ENCODE measurements at regions not wholly inside any gene's neighbourhood (a gene's known extent, or its start where the extent isn't known, plus 50 kb on each side); places are given as distances from the start of the nearest gene placed in this dataset.

DNA sequence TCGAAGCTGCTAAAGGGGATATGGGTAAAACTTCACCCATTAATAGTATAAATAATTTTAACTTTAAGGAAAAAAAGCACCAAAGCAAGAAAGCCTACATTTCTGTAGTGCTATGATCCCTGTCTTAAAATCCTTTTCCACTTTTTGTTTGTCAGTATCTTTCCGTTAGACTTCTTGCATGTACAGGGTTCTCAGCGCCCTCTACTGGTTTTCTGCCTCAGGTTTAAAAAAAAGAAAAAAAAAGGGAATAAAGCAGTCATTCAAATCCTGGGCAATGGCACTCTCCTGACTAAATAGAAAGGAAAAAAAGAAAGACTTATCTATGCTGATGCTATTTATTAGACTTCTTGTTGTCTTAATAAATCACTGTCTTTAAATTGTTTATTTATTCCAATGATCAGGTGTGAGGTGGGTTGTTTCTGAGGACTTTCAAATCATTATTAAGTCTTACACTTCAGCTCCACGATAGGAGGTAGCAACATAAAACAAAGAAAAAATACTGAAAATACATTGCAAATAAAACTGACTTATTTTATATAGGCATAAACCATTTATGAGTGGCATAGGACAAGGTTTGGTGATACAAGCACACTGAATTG is 475.4 kb upstream of the NR5A2 start:
- no CpG with 5 or more reads among the region's 4 CpGs for WGBS (ENCODE audit: extremely low coverage, insufficient coverage, insufficient read length)
- Histone ChIP-seq H2BK12ac (ENCODE audit: low read length) (no peak overlapping the region), H3K18ac (ENCODE audit: low read length) (no peak overlapping the region), H2BK120ac (ENCODE audit: insufficient read depth, low read length, poor library complexity) (no peak overlapping the region), H3K4me1 (ENCODE audit: control insufficient read depth in 1 of 2, insufficient read depth in 2 of 2, low read length in 2 of 2) (no peaks in the 10 kb centered on the region), H2AK5ac (ENCODE audit: low read length) (no peak overlapping the region), H4K91ac (ENCODE audit: low read depth, low read length) (no peak overlapping the region), H4K8ac (ENCODE audit: low read depth, low read length) (no peak overlapping the region), H3K14ac (ENCODE audit: low read length) (no peak overlapping the region), H3K27me3 (ENCODE audit: insufficient read depth, low read length) (no peaks in the 10 kb centered on the region), H3K4me3 (ENCODE audit: low read depth, low read length) (no peak overlapping the region), H3K23ac (ENCODE audit: low read length) (no peak overlapping the region), H3K9me3 (ENCODE audit: insufficient read depth, low read depth, low read length) (no peaks in the 10 kb centered on the region), H2AFZ (ENCODE audit: insufficient read depth, low read length, poor library complexity) (no peak overlapping the region), H2BK5ac (ENCODE audit: low read depth, low read length, poor library complexity) (no peak overlapping the region), H3K27ac (ENCODE audit: low read depth, low read length) (no peak overlapping the region), H3K4me2 (ENCODE audit: low read length) (no peak overlapping the region), H3K36me3 (ENCODE audit: control insufficient read depth in 1 of 2, insufficient read depth in 2 of 2, low read length in 2 of 2) (no peaks in the 10 kb centered on the region), H3K4ac (ENCODE audit: low read depth, low read length) (no peak overlapping the region), H3K79me2 (ENCODE audit: control insufficient read depth, insufficient read depth, low read length, poor library complexity) (no peaks in the 10 kb centered on the region), H3K79me1 (ENCODE audit: low read length) (no peaks in the 10 kb centered on the region), H3K9ac (ENCODE audit: low read length) (no peak overlapping the region), H4K12ac (ENCODE audit: low read depth, low read length) (no peak overlapping the region)
- DNase-seq: peak; percentile 10 to 76

GRCh38 chr1:199553104-199553503 is 474.4 kb upstream of the NR5A2 start:
- Histone ChIP-seq H4K8ac (ENCODE audit: low read depth, low read length) (no peak overlapping the region), H2BK12ac (ENCODE audit: low read length) (no peak overlapping the region), H3K14ac (ENCODE audit: low read length) (no peak overlapping the region), H3K27ac (ENCODE audit: low read depth, low read length) (no peak overlapping the region), H3K4me3 (ENCODE audit: low read depth, low read length) (no peak overlapping the region), H2AK5ac (ENCODE audit: low read length) (no peak overlapping the region), H3K4me1 (ENCODE audit: control insufficient read depth in 1 of 2, insufficient read depth in 2 of 2, low read length in 2 of 2) (no peaks in the 10 kb centered on the region), H3K4ac (ENCODE audit: low read depth, low read length) (no peak overlapping the region), H2BK5ac (ENCODE audit: low read depth, low read length, poor library complexity) (no peak overlapping the region), H3K79me2 (ENCODE audit: control insufficient read depth, insufficient read depth, low read length, poor library complexity) (no peaks in the 10 kb centered on the region), H4K12ac (ENCODE audit: low read depth, low read length) (no peak overlapping the region), H3K79me1 (ENCODE audit: low read length) (no peaks in the 10 kb centered on the region), H3K18ac (ENCODE audit: low read length) (no peak overlapping the region), H3K9ac (ENCODE audit: low read length) (no peak overlapping the region), H3K4me2 (ENCODE audit: low read length) (no peak overlapping the region), H3K9me3 (ENCODE audit: insufficient read depth, low read depth, low read length) (no peaks in the 10 kb centered on the region), H4K91ac (ENCODE audit: low read depth, low read length) (no peak overlapping the region), H3K23ac (ENCODE audit: low read length) (no peak overlapping the region), H2BK120ac (ENCODE audit: insufficient read depth, low read length, poor library complexity) (no peak overlapping the region), H2AFZ (ENCODE audit: insufficient read depth, low read length, poor library complexity) (no peak overlapping the region), H3K27me3 (ENCODE audit: insufficient read depth, low read length) (no peaks in the 10 kb centered on the region), H3K36me3 (ENCODE audit: control insufficient read depth in 1 of 2, insufficient read depth in 2 of 2, low read length in 2 of 2) (no peaks in the 10 kb centered on the region)
- no CpG with 5 or more reads among the region's 1 CpG for WGBS (ENCODE audit: extremely low coverage, insufficient coverage, insufficient read length)
- DNase-seq: no peak

- Histone ChIP-seq H2AFZ (ENCODE audit: insufficient read depth, low read length, poor library complexity) (no peak overlapping the region), H3K79me1 (ENCODE audit: low read length) (no peaks in the 10 kb centered on the region), H2BK12ac (ENCODE audit: low read length) (no peak overlapping the region), H3K27me3 (ENCODE audit: insufficient read depth, low read length) (no peaks in the 10 kb centered on the region), H3K9ac (ENCODE audit: low read length) (no peak overlapping the region), H3K36me3 (ENCODE audit: control insufficient read depth in 1 of 2, insufficient read depth in 2 of 2, low read length in 2 of 2) (no peaks in the 10 kb centered on the region), H4K91ac (ENCODE audit: low read depth, low read length) (no peak overlapping the region), H3K14ac (ENCODE audit: low read length) (no peak overlapping the region), H2BK5ac (ENCODE audit: low read depth, low read length, poor library complexity) (no peak overlapping the region), H3K79me2 (ENCODE audit: control insufficient read depth, insufficient read depth, low read length, poor library complexity) (no peaks in the 10 kb centered on the region), H4K8ac (ENCODE audit: low read depth, low read length) (no peak overlapping the region), H3K4me3 (ENCODE audit: low read depth, low read length) (no peak overlapping the region), H4K12ac (ENCODE audit: low read depth, low read length) (no peak overlapping the region), H3K9me3 (ENCODE audit: insufficient read depth, low read depth, low read length) (no peaks in the 10 kb centered on the region), H3K18ac (ENCODE audit: low read length) (no peak overlapping the region), H3K4me2 (ENCODE audit: low read length) (no peak overlapping the region), H3K4me1 (ENCODE audit: control insufficient read depth in 1 of 2, insufficient read depth in 2 of 2, low read length in 2 of 2) (no peaks in the 10 kb centered on the region), H2BK120ac (ENCODE audit: insufficient read depth, low read length, poor library complexity) (no peak overlapping the region), H2AK5ac (ENCODE audit: low read length) (no peak overlapping the region), H3K4ac (ENCODE audit: low read depth, low read length) (no peak overlapping the region), H3K27ac (ENCODE audit: low read depth, low read length) (no peak overlapping the region), H3K23ac (ENCODE audit: low read length) (no peak overlapping the region)
- WGBS (ENCODE audit: extremely low coverage, insufficient coverage, insufficient read length): no CpG with 5 or more reads among the region's 2 CpGs
- no peak for DNase-seq
Observed at GRCh38 chr1:199561334-199561733, 466.2 kb upstream of the NR5A2 start.

DNA sequence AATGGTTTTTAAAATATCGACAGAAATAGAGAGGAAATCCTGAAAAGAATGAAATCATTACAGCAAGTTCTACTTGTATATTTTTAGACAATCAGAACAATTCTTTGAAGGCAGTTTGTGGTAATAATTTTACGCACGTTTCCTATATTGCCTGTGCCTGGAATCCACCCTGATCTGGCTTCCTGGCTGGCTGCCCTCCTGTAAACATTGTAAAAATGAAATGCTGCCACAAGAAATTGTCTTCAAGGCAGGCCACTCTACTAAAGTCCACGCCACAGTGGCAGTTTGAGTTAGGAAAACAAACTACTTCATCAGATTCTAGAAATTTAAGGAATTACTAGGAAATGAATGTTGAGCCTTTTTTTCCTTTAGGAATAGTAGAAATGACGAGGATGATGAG is 454.5 kb upstream of the NR5A2 start:
- H3K27me3 ChIP-seq (ENCODE audit: insufficient read depth, low read length): no peaks in the 10 kb centered on the region
- H3K23ac ChIP-seq (ENCODE audit: low read length): no peak overlapping the region
- no peaks in the 10 kb centered on the region for H3K36me3 ChIP-seq (ENCODE audit: control insufficient read depth in 1 of 2, insufficient read depth in 2 of 2, low read length in 2 of 2)
- peaks cover 0 to 2% of the 10 kb centered on the region in 2 experiments for H3K4me1 ChIP-seq (ENCODE audit: control insufficient read depth in 1 of 2, insufficient read depth in 2 of 2, low read length in 2 of 2)
- H2BK5ac ChIP-seq (ENCODE audit: low read depth, low read length, poor library complexity): no peak overlapping the region
- H4K91ac ChIP-seq (ENCODE audit: low read depth, low read length): no peak overlapping the region
- H4K12ac ChIP-seq (ENCODE audit: low read depth, low read length): no peak overlapping the region
- no peak overlapping the region for H3K14ac ChIP-seq (ENCODE audit: low read length)
- H3K79me1 ChIP-seq (ENCODE audit: low read length): no peaks in the 10 kb centered on the region
- H3K79me2 ChIP-seq (ENCODE audit: control insufficient read depth, insufficient read depth, low read length, poor library complexity): no peaks in the 10 kb centered on the region
- H2AK5ac ChIP-seq (ENCODE audit: low read length): no peak overlapping the region
- DNase-seq: no peak
- no peaks in the 10 kb centered on the region for H3K9me3 ChIP-seq (ENCODE audit: insufficient read depth, low read depth, low read length)
- no CpG with 5 or more reads among the region's 5 CpGs for WGBS (ENCODE audit: extremely low coverage, insufficient coverage, insufficient read length)
- H3K9ac ChIP-seq (ENCODE audit: low read length): no peak overlapping the region
- H4K8ac ChIP-seq (ENCODE audit: low read depth, low read length): no peak overlapping the region
- no peak overlapping the region for H3K4ac ChIP-seq (ENCODE audit: low read depth, low read length)
- H3K4me2 ChIP-seq (ENCODE audit: low read length): no peak overlapping the region
- no peak overlapping the region for H3K4me3 ChIP-seq (ENCODE audit: low read depth, low read length)
- H3K27ac ChIP-seq (ENCODE audit: low read depth, low read length): no peak overlapping the region
- no peak overlapping the region for H2AFZ ChIP-seq (ENCODE audit: insufficient read depth, low read length, poor library complexity)
- no peak overlapping the region for H2BK120ac ChIP-seq (ENCODE audit: insufficient read depth, low read length, poor library complexity)
- no peak overlapping the region for H2BK12ac ChIP-seq (ENCODE audit: low read length)
- H3K18ac ChIP-seq (ENCODE audit: low read length): no peak overlapping the region

Data from trophoblast cell (in vitro differentiated cells and primary cell).